Hematopoietic multipotent progenitor cell (in vitro differentiated cells): ENCODE measurements at regions not wholly inside any gene's neighbourhood (a gene's known extent, or its start where the extent isn't known, plus 50 kb on each side); places are given as distances from the start of the nearest gene placed in this dataset.
"Not testable (repeated sequence)": the region's sequence is repeated elsewhere in the genome, so short reads cannot be mapped to it uniquely, and the experiment has no call there.

Source experiments
- DNase-seq, 3 donors: peaks; one replicate each; pipeline ENCODE4 v3.0.0-alpha.2; 2011 to 2015; ENCODE audit warnings: low read depth in 2 of 3, low spot score in 2 of 3

DNA sequence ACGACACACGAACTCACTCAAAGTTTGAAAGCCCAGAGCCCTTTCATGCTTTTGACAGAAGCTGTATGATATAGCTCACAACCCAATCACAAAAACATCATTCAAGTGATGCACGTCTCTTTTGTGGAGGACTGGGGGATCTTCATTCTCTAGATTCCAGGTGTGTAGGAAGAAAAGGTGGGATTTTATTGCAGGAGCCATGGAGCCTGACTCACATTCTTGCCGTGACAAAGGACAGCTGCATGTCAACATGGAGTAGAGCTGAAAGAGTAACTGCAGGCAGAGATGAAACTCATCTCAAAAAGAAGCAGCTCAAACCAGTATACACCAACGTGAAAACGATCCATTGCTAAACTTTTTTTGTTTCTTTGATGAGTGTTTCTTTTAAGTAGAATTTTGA is 50.9 kb upstream of the PDE1A start:
- no peak for DNase-seq

DNA sequence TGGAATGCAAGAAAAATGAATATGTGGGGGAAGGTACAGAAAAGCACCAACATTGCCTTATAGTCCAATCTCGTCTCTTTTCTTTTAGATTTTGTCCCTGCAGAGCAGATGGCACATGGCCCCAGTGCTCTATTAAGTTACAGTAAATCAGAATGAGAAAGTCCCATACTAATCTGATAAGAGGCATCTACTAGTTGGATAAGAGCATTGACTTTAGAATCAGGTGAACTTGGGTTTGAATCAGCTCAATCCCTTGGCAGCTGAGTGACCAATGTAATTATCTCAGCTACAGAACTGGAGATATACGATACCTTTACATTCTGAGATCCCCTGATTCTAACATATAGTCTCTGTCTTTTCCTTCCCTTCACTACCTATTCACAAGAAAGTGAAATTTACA is 54.8 kb upstream of the PDE1A start:
- no peak for DNase-seq

DNA sequence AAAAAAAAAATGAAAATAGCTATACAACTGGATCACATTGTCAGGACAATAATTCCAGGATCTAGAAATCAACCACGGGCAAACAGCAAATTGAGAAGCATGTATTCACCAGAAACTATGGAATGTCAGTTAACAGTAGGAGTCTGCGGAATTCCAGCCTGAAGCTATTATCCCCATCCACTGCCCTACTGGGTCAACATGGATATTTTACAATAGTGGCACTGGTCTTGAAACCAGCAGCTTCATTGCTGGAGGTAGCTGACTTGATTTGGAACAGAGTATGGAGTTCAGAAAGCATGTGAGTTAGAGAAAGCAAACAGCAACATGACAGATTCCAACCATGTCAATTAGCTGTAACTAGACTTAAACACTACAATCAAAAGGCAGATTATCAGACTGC is 55.7 kb upstream of the PDE1A start:
- no peak for DNase-seq

DNA sequence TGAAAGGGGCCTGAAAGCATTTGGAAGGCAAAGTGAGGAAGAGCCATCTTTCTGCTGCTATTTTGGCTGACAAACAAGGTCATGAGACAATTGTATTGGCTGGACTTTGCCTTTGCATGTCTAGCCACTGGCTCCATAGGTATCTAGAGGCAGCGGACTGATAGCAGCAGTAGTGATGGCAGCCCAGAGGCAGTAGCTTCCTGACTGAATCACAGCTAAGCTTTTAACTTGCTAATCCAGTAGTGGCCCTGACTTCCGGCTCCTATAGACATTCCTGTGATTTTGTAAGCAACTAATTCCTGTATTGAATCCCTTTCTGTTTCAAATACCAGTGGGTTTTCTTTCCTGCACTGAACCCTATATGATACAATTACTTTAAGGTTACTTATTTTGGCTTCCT is 69.8 kb upstream of the PDE1A start:
- DNase-seq = no peak

DNA sequence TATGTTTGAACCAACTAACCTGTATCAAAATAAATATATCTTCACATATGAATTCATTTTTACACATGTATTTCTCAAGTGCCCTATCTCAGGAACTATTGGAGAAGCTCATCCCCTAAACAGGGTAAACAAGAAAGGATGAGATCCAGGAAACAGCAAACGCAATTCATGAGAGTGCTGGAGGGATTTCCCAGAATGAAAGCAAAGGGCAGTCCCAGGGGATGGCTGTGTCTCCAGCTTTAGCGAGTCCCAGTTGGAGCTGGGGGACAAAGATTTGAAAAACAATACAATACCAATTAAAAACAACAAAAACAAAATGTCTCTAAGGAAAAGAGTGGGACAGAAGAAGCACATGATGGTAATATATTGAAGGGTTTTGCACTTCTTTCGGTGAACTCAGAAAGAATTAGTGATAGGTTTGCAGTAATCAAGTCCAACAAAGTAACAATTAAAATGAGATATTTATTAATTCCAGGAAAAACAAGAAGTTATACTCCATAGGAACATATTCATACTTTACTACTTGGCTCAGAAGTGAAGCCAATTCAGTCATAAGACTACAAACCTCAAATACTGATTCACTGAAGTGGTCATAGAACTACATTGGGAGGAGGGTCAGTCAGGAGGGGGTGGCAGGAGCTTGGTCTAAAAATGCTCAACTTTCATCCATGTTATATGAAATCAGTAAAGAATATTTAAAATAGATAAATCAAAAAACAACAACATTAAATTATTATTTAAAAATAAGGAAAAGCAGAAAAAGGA is 73.1 kb upstream of the PDE1A start:
- DNase-seq = no peak

DNA sequence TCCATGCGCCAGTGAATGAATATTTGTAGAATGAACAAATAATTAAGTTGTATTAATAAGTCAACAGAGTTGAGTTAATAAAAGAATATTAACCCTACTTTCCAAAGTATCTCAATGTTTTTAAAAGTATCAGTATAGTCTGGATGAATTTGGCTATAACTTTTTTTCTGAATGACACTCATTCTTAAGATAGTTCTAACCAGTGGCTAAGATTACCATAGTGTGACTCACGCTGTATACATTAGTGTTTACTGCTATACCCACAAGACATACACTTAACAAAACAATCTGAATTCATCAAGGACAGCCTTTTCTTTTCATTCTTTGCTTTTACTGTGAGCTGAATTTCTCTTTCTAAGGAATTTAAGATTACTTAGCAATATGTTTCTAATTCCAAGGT is 77.0 kb upstream of the PDE1A start:
- DNase-seq = no peak

DNA sequence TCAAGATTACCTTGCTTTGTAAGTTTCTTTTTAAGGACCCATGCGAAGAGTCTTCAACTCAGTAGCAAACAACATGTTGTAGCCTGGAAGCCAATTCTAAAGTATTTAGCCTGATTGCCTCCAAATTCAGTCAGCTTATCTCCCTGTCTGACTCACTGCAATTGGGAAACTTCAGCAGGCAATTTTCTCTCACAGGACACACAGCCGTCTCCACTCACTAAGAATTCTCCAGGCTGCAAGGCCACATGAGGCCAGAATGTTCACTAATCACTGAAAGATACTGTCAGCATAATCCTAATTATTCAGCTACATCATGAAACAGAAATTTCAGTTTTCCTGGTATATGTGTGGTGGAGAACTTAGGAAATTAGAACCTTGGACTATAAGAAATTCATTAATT is 78.1 kb upstream of the PDE1A start:
- no peak for DNase-seq

DNA sequence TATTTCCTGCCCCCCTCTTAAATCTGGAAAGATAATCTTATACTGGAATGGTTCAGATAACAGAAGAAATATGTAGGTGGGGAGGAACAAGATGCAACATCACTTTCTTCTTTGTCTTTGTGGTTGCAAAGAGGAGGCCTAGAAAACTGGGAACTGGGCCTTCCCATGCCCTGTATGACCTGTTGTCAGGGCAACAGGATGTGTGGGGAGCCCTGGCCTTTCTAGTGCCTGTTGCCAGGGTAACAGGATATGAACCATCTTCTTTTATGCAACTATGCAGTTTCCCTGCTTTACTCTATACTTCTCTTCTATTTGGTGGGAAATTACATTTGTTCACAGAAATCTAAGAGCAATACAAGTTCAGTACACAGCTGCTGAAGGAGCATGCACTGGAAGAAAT is 79.8 kb upstream of the PDE1A start:
- DNase-seq = peak in 2 of 3 donors; percentile 4 to 5

DNA sequence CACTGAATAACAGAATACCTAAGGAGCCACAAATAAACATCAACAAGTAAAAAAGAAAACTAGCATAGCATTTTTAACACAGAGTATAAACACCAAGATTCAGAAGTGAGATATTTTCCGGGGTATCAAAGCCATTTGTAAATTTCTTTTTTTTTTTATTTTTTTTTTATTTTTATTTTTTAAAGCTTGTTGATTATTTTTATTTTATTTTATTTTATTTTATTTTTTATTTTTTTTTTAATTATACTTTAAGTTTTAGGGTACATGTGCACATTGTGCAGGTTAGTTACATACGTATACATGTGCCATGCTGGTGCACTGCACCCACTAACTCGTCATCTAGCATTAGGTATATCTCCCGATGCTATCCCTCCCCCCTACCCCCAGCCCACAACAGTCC is 81.7 kb upstream of the PDE1A start:
- DNase-seq = not testable (repeated sequence)

DNA sequence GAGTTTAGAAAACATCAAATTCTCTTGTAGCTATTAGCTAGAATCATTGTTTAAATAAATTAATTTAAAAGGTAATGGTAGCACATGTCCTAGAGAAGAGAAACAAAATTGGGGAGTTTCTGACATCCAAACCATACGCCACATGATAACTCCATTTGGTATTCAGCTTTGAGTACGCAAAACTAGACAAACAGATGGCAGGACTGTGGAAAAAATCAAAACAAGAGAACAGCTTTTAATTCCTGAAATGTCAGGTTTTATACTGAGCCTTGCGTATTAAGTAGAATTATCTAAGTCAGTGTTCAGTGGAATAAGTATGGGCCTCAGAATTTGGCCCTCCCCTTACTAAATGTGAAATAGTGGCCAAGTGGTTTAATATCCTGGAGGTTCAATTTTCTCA is 82.4 kb upstream of the PDE1A start:
- DNase-seq = no peak

DNA sequence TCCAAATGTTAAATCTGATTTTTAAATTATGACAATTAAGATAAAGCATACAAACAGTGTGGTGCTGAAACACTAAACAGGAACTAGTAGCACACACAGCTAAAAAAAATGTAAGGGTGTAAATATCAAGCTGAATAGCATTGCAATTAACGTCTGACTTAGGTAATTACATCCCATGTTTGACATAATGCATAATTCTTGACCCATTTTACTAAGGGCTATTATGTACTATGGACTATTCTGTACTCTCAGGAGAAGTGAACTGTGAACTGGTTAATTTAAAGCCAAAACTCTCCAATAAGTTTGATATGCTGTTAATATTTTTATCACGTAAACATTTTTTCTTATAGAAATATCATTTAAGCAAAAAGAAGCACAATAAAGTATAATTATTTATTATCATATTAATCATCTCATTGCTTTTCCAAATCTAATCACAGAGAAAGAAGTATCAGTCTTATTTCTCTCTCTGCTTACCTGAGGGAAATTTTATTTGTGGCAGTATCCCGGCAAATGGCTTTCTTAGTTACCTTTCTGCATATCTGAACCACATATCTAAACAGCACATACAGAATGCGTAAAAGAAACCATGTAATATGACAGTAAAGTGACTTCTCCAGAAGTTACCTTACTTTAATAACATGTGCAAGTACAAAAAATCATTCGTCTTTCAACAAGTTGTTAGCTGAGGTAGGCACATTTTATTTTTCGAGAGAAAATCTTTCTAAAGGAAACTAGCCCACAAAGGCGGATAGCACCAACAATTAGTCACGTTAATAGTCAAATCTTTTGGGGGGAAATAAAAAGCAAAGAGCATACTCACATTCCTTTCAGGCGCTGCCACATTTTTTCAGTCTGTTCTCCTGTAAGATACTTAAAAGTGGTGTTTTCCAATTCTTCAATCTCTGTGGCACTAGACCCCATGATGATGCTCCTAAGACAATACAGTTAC is 94.9 kb upstream of the PDE1A start:
- no peak for DNase-seq

DNA sequence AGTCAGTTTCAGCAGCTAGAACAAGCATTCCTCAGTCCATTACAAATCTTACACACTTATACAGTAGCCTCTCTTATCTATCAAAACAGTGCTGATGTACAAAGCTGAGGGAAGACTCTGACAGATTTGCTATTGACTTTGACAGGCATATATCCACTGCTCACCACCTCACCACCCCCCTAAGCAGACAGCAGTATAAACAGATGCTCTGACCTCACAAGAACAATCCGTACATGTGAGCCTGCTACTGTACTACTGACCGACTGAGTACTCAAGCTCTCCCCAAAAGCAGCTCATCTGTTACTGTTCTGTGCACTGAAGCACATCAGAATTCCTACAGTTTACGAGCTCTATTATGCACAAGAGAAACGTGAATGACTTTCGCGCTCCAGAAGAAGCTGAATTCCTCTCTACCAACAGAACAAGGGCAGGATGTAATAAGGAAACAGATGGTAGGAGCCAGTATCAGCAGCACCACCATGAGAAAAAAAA is 95.6 kb upstream of the PDE1A start:
- DNase-seq = peak in 2 of 3 donors; percentile 38 to 87

DNA sequence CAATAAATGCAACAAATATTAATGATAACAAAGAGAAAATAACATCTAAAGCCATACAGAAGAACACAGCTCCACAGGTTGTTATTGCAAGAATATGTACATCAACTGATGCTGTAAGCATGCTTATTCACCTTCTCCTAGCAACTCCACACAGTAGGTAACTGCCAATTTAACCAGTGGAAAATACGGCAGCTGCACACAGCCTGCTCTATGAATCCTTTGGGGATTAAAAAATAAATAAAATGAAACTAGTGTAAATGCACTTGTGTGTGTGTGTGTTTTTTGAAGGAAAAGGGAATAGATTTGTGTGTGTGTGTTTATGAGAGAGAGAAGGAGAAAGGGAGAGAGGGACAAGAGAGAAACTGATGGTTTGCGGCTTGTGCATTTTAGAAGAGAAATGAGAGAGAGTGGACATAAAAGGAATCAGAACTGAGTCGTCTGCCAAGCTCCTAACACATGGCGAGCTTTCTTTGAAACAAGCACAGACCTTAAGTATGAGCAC is 96.2 kb upstream of the PDE1A start:
- no peak for DNase-seq

DNA sequence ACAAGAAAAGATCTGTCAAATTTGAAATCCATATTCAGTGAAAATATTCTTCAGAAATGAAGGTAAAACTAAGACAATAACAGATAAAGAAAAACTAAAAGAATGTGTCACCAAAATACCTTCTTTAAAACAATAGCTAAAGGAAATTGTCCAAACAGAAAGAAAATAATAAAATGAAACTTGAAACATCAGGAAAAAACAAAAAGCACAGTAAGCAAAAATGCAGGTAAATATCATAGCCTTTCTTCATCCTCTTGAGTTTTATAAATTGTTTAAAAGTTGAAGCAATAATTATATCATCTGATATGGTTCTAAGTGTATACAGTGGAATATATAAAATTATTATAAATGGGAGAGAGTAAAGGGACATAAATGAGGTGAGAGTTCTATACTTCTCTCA is 103.8 kb upstream of the PDE1A start:
- DNase-seq = no peak

DNA sequence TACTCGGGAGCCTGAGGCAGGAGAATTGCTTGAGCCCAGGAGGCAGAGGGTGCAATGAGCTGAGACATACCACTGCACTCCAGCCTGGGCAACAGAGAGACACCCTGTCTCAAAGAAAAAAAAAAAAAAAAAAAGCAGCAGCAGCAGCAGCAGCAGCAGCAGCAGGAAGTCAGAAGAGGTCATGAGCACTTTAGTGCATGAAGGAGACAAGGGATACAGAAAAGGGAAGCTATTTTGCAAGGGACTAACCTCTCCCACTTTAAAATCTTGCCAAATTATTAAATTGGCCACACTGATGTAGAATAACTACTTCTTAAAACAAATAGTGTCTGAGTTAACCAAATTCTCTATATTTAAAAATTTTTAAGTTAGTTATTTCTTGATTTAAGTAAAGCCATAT is 113.4 kb upstream of the PDE1A start:
- DNase-seq = peak in 1 of 3 donors; percentile 18

DNA sequence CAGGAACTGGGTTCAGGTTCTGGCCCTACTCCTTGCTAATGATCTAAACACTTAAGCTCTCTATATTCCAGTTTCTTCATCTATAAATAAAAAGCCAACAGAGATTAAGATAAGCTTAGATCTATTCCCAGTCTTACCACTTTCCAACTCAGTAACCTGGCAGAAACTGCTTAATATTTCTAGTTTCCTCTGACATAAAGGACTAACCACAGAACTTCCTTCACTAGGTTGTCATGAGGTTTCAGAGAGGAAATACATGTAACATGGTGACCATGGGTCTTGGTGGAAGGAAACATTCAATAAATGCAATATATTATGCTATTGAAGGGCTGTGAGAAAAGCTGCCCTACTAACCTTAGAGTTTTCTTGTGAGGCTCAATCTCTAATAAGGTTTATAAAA is 114.4 kb upstream of the PDE1A start:
- DNase-seq = peak in 1 of 3 donors; percentile 48

DNA sequence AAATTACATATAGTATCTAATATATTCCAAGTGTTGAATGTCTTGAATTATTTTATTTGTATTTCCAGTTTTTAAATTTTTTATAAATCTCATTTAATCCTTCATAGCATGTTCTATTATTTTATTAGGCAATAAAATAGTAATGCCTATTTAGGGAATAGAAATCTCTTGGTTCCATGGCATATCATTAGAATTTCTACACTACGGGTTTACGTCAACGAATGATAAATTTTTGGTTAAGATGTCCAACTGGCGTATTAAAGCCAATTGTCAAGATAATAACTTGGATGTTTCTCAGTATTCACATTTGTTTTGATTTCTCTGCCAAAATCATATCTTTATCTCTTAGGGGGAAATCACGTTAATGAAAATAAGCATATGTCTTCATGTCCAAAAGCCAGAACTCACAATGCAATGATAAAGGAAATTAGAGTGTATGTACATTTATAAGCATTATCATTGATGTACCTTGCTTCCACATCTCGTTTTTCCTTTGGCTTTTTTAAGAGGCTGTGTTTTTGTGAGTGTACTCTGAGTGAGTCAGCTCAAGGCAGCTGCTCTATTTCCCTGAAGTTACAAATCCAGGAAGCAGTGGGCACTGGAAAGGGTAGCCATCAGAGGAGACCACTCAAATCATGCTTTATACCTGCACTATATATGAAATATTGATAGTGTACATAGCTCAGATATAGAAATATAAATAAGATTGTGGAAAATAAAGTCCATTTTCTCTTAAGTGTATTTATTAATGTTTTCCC is 115.8 kb upstream of the PDE1A start:
- no peak for DNase-seq

DNA sequence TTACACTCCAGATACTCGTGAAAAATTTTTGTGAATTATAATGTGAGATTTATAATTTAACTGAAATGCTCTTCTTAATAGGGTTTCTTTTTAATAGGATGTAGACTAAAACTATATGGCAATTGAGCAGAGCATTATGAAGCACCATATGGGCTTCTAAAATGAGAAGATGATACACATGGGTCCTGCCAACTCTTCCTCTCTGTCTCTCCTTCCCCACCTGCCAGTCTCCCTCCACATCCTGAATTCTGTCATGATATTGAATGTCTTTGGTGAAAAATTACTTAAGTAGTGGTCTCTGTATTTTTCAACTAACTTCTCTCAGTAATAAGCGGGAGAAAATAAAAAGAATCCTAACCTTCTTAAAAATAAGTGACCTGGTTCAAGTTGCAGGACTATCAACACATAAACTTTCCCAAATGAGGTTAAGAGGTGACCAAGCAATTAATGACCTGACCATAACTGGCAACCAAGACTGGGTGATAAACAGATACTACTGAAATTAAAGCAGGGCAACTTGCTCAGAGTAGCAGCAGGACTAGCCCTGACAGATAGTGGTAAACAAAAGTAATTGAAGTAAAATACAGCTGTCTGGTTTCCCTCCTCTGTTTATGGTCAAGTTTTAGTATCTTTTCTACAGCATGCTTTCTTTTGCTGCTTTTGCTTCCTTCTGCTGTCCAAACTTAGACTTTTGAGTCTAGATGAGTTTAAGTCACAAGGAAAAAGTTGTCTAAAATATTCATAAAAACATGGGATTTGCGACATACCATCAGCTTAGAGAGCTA is 117.1 kb upstream of the PDE1A start:
- no peak for DNase-seq

DNA sequence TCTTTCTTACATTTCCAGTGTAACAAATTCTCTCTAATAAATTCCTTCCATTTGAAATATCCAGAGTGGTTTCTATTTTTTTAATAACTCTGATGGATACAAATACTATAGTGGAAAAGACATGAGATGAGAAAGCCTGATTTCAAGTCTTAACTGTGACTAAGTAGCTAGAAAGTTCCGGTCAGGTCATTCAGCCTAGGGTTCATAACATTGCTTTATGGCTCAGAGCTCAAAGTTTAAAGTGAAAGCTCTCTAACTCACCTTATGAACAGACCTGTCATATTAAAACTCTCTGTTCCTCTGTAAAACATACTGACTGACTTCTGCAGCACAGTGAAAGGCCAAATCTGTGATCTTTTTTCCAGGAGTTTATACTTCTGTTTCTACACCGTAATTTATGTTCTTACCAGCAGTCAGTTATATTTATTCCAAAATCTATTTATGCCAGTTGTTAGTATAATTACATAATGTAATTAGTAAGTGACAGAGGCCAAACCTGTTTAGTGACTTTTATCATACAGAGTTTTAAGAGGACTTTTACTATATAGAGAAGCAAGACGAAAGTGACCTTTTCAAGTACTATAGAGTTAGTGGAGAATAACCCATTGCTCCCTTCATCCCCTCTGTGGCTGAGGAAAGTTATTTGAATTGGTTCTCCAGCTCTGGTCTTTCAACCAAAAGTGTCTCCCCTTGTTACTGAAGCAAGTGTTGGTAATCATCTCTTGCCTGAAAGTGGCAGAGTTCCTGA is 118.8 kb upstream of the PDE1A start:
- DNase-seq = no peak
